Fibroblast of villous mesenchyme (primary cell): ENCODE measurements at regions not wholly inside any gene's neighbourhood (a gene's known extent, or its start where the extent isn't known, plus 50 kb on each side); places are given as distances from the start of the nearest gene placed in this dataset.
A peak's percentile ranks its signal among the peaks of the same experiment; 100 is the strongest.

Source experiments
- DNase-seq: peaks from one replicate; pipeline ENCODE4 v3.0.0-alpha.2; 2010; ENCODE audit warnings: low read depth
- H3K4me3 ChIP-seq: 2 replicates; pipeline ENCODE4 v1.5.1; 2011; ENCODE audit warnings: low read depth, mild to moderate bottlenecking, low read length
- CTCF ChIP-seq: IDR thresholded peaks from 2 replicates; pipeline ENCODE4 v1.5.1; 2012; ENCODE audit warnings: low read depth, mild to moderate bottlenecking, low read length; ENCODE audit not compliant: insufficient read depth

GRCh38 chr1:36652586-36652985 lies 169.9 kb upstream of the CSF3R start:
- no peak overlapping the region for H3K4me3 ChIP-seq
- no peak for DNase-seq
- no peak for TF ChIP-seq CTCF

DNA sequence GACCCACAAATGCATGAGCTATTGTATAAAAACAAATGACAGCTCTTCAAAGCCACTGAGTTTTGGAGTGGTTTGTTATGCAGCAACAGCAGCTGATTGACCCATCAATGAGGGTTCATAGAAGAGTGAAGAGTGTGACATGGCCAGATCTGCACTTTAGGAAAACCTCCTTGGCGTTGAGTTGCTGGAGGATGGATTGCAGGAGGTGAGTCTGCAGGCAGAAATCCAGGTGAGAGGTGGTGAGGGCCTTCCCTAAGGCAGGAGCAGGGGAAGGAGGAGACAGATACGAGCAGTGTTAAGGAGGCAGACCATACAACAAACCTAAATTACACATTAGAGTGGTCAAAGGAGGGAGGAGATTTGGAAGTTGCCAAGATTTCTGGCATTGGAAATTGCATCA lies 169.3 kb upstream of the CSF3R start:
- H3K4me3 ChIP-seq: no peak overlapping the region
- no peak for TF ChIP-seq CTCF
- DNase-seq: no peak

DNA sequence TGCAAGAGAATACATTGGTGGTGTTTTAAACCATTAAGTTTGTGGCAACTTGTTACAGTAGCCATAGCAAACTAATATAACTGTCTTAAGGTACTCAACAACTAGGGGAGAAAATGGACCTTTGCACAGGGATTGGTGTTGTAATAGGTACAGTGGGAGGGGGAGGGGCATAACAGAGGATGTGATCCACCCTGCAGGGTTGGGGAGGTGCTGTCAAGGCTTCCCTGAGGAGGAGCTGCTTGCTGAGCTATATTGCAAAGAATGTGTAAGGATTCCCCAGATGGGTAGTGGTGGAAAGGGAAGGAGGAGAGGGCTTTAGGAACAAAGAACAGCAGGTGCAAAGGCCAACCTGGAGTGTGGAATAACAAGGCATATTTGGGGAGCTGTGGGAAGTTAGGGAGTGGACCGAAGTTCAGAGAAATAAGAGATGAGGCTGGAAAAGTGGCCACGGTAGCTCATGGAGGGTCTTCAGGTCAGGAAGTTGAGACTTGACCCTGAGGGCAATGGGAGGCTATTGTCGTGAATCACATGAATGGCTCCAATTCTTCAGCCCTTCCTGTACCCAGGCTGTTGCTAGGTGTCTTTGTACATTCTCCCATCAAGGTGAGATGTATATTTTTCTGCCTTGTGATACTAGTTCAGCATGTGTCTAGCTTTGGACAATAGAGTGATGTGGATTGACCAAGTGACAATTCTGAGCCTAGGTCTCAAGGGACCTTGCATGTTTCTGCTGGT lies 168.6 kb upstream of the CSF3R start:
- no peak for DNase-seq
- no peak for TF ChIP-seq CTCF
- H3K4me3 ChIP-seq: no peak overlapping the region

DNA sequence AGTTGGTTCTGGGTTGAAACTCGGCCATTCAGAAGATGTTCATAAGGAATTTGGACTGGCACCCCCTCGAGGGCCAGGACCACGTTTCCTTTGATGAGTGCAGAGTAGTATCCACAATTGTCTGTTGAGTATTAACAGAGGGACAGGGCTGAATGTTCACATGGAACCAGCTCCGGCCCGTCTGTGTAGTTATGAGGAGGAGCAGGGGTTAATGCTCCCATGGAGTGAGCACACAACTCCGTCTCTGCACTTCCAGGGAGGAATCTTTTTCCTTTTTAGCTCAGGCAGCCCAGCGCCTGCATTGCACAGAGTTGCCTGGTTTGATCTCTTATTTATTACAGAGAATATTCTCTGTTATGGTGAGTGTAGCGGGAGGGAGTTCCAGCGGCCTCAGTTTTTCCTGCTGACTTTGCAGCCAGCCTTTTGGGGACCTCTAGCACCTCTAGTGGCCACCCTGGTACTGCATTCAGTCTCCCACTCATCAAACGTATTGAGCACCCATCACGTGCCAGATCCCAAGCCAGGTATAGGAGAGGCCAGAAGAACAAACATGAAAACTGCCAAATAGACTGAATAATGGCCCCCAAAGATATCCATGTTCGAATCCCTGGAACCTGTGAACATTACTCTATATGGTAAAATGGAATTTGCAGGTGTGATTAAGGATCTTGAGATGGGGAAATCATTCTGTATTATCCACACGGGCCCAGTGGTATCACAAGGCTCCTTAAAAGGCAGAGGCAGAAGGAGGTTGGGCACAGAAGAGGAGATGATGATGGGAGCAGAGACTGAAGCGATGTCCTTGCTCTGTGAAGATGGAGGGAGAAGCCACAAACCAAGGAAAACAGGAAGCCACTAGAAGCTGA lies 167.7 kb upstream of the CSF3R start:
- peak; percentile 40 for DNase-seq
- peak; percentile 97 for TF ChIP-seq CTCF
- no peak overlapping the region for H3K4me3 ChIP-seq

- H3K4me3 ChIP-seq: no peak overlapping the region
- no peak for DNase-seq
- TF ChIP-seq CTCF: no peak
These were observed 163.2 kb upstream of the CSF3R start for GRCh38 chr1:36645867-36646266.

GRCh38 chr1:36644556-36644955 lies 161.8 kb upstream of the CSF3R start:
- H3K4me3 ChIP-seq: no peak overlapping the region
- TF ChIP-seq CTCF: no peak
- no peak for DNase-seq
